ENCODE measurements at regions not wholly inside any gene's neighbourhood (a gene's known extent, or its start where the extent isn't known, plus 50 kb on each side); places are given as distances from the start of the nearest gene placed in this dataset.

- H3K4me3 ChIP-seq, result no peak overlapping the region
- H3K36me3 ChIP-seq (ENCODE audit: low read depth), result no peaks in the 10 kb centered on the region
- TF ChIP-seq CTCF (IDR thresholded peaks at IDR 0.05), result no peak
- DNase-seq, result no peak
- no peak for ATAC-seq
- no peaks in the 10 kb centered on the region for H3K4me1 ChIP-seq (ENCODE audit: low read depth)
- H3K9me3 ChIP-seq, result no peaks in the 10 kb centered on the region
- intact Hi-C loops (cut with DNase I, micrococcal nuclease), result no loop called here
Measured at GRCh38 chr5:39608024-39608423, 183.2 kb upstream of the DAB2 start.

- H3K4me3 ChIP-seq, result no peak overlapping the region
- no peaks in the 10 kb centered on the region for H3K9me3 ChIP-seq
- no peak for TF ChIP-seq CTCF (IDR thresholded peaks at IDR 0.05)
- ATAC-seq (no peak), DNase-seq (no peak)
- intact Hi-C loops (cut with DNase I, micrococcal nuclease), result no loop called here
- H3K36me3 ChIP-seq (ENCODE audit: low read depth), result no peaks in the 10 kb centered on the region
- no peaks in the 10 kb centered on the region for H3K4me1 ChIP-seq (ENCODE audit: low read depth)
Measured at GRCh38 chr5:39606591-39606990, 181.8 kb upstream of the DAB2 start.

GRCh38 chr5:39605588-39606575 is 181.1 kb upstream of the DAB2 start:
- intact Hi-C loops (cut with DNase I, micrococcal nuclease), result no loop called here
- no peak for ATAC-seq
- no peak for TF ChIP-seq CTCF (IDR thresholded peaks at IDR 0.05)
- no peak for DNase-seq
- Histone ChIP-seq H3K9me3 (no peaks in the 10 kb centered on the region), H3K36me3 (ENCODE audit: low read depth) (no peaks in the 10 kb centered on the region), H3K4me1 (ENCODE audit: low read depth) (no peaks in the 10 kb centered on the region), H3K4me3 (no peak overlapping the region)

- intact Hi-C loops (cut with DNase I, micrococcal nuclease), result no loop called here
- no peak for DNase-seq
- no peak for TF ChIP-seq CTCF (IDR thresholded peaks at IDR 0.05)
- Histone ChIP-seq H3K4me3 (no peak overlapping the region), H3K36me3 (ENCODE audit: low read depth) (no peaks in the 10 kb centered on the region), H3K9me3 (no peaks in the 10 kb centered on the region), H3K4me1 (ENCODE audit: low read depth) (no peaks in the 10 kb centered on the region)
- no peak for ATAC-seq
Measured at GRCh38 chr5:39605145-39605544, 180.4 kb upstream of the DAB2 start.

- ATAC-seq, result peak; percentile 58
- no peak for DNase-seq
- no peak for TF ChIP-seq CTCF (IDR thresholded peaks at IDR 0.05)
- H3K9me3 ChIP-seq, result no peaks in the 10 kb centered on the region
- intact Hi-C loops (cut with DNase I, micrococcal nuclease), result no loop called here
- no peaks in the 10 kb centered on the region for H3K36me3 ChIP-seq (ENCODE audit: low read depth)
- H3K4me3 ChIP-seq, result no peak overlapping the region
- no peaks in the 10 kb centered on the region for H3K4me1 ChIP-seq (ENCODE audit: low read depth)
Measured at GRCh38 chr5:39604491-39604890, 179.7 kb upstream of the DAB2 start.
